ENCODE measurements at regions not wholly inside any gene's neighbourhood (a gene's known extent, or its start where the extent isn't known, plus 50 kb on each side); places are given as distances from the start of the nearest gene placed in this dataset.

DNA sequence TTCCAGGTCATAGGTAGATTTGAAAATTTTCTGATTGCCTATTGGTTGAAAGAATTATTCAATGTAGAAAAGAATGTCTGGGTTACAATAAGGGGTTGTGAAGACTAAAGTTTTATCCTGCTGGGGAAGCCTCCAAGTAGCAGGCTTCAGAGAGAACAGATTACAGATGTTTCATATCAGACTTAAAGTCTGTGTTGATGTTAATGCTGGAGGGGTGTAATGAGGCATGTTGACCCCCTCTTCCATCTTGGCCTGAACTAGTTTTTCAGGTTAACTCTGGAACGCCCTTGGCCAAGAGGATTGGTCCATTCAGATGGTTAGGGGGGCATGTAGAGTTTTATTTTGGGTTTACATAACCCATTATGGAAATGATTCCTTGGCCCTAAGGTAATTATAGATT, 356.2 kb downstream of the UTRN start:
- H3K9me3 Mint-ChIP-seq (ENCODE audit: insufficient read depth) = no peaks in the 10 kb centered on the region
- peaks cover 32% of the 10 kb centered on the region for H4K20me1 ChIP-seq (ENCODE audit: control insufficient read depth, insufficient read depth, low read length, poor library complexity, severe bottlenecking)
- no peaks in the 10 kb centered on the region for H3K4me1 ChIP-seq (ENCODE audit: control insufficient read depth in 2 of 2, insufficient read depth in 2 of 2, low read length in 2 of 2)
- H3K27ac Mint-ChIP-seq = no peak overlapping the region
- H3K4me1 Mint-ChIP-seq = peaks cover 15% of the 10 kb centered on the region
- no peak overlapping the region for H3K4me3 Mint-ChIP-seq
- no peaks in the 10 kb centered on the region for H3K27me3 Mint-ChIP-seq
- ChIA-PET POLR2A (no interaction called here), CTCF (no interaction called here)
- no peaks in the 10 kb centered on the region for H3K27me3 ChIP-seq (replicated peaks in 1 of 4; ENCODE audit: control extremely low read depth in 1 of 4, control insufficient read depth in 3 of 4, insufficient read depth in 4 of 4, low read length in 3 of 4)
- H3K9me3 ChIP-seq (ENCODE audit: control extremely low read depth in 1 of 3, control insufficient read depth in 2 of 3, insufficient read depth in 1 of 3, low read length in 2 of 3) = no peaks in the 10 kb centered on the region
- intact Hi-C loops (cut with micrococcal nuclease) = no loop called here
- DNase-seq (no peak), ATAC-seq (ENCODE audit: low read depth) (no peak)
- no peak overlapping the region for H3K4me3 ChIP-seq (ENCODE audit: control extremely low read depth in 1 of 5, extremely low read depth in 1 of 5, insufficient read depth in 1 of 5, low read depth in 2 of 5, low read length in 4 of 5)
- peaks cover 36% of the 10 kb centered on the region for H3K79me2 ChIP-seq (ENCODE audit: control insufficient read depth, insufficient read depth, low read length)
- H3K4me2 ChIP-seq (replicated peaks; ENCODE audit: low read depth, low read length, poor library complexity, severe bottlenecking) = no peak overlapping the region
- H3K27ac ChIP-seq (ENCODE audit: low read length in 2 of 2) = no peak overlapping the region
- H3K36me3 ChIP-seq (replicated peaks in 1 of 2; ENCODE audit: control extremely low read depth in 1 of 2, control insufficient read depth in 1 of 2, extremely low read depth in 1 of 2, insufficient read depth in 2 of 2, low read length in 1 of 2) = no peaks in the 10 kb centered on the region
- no peak overlapping the region for H3K9ac ChIP-seq (ENCODE audit: low read length)
- no CpG with 5 or more reads among the region's 1 CpG for WGBS (ENCODE audit: insufficient coverage)
- H2AFZ ChIP-seq (ENCODE audit: insufficient read depth, low read depth, low read length, poor library complexity, severe bottlenecking) = no peak overlapping the region
- TF ChIP-seq EZH2 (IDR thresholded peaks at IDR 0.05; ENCODE audit: borderline replicate concordance, insufficient read depth, low read depth, low read length, poor library complexity, severe bottlenecking) = no peak
- TF ChIP-seq, protein P1, sequence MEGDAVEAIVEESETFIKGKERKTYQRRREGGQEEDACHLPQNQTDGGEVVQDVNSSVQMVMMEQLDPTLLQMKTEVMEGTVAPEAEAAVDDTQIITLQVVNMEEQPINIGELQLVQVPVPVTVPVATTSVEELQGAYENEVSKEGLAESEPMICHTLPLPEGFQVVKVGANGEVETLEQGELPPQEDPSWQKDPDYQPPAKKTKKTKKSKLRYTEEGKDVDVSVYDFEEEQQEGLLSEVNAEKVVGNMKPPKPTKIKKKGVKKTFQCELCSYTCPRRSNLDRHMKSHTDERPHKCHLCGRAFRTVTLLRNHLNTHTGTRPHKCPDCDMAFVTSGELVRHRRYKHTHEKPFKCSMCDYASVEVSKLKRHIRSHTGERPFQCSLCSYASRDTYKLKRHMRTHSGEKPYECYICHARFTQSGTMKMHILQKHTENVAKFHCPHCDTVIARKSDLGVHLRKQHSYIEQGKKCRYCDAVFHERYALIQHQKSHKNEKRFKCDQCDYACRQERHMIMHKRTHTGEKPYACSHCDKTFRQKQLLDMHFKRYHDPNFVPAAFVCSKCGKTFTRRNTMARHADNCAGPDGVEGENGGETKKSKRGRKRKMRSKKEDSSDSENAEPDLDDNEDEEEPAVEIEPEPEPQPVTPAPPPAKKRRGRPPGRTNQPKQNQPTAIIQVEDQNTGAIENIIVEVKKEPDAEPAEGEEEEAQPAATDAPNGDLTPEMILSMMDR (IDR thresholded peaks at IDR 0.05) = no peak

DNA sequence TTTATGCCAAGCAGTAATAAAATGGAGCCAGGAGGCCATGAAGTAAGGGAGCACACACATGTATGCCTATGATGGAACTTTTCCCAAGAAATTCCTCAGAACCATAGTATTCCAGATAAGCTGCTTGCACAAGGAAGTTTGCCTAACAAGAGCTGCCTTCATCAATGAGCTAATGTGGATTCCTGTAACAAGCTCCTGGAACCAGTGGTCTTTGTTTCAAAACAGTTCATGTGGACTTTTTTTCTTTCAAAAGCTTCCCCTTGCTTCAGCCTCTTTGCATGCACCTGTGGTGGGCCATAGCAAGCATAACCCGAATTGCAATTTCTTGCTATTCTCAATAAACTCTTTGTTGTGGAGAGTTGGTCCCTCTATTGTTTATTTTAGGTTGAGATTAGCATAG, 359.6 kb downstream of the UTRN start:
- intact Hi-C loops (cut with micrococcal nuclease) = loop anchor here (5.0 kb wide), 1 partner anchor 37 kb away; no protein-coding TSS in a partner anchor

More for the DNA sequence above, 359.6 kb downstream of the UTRN start:
- Mint-ChIP-seq H3K4me3 (no peak overlapping the region), H3K4me1 (peaks cover 19% of the 10 kb centered on the region), H3K27me3 (no peaks in the 10 kb centered on the region), H3K27ac (no peak overlapping the region), H3K9me3 (ENCODE audit: insufficient read depth) (no peaks in the 10 kb centered on the region)
- Histone ChIP-seq H3K4me2 (replicated peaks; ENCODE audit: low read depth, low read length, poor library complexity, severe bottlenecking) (no peak overlapping the region), H3K4me3 (ENCODE audit: control extremely low read depth in 1 of 5, extremely low read depth in 1 of 5, insufficient read depth in 1 of 5, low read depth in 2 of 5, low read length in 4 of 5) (no peak overlapping the region), H3K79me2 (ENCODE audit: control insufficient read depth, insufficient read depth, low read length) (peaks cover 15% of the 10 kb centered on the region), H3K4me1 (ENCODE audit: control insufficient read depth in 2 of 2, insufficient read depth in 2 of 2, low read length in 2 of 2) (peaks cover 0 to 3% of the 10 kb centered on the region in 2 donors), H3K9ac (ENCODE audit: low read length) (no peak overlapping the region), H3K36me3 (replicated peaks in 1 of 2; ENCODE audit: control extremely low read depth in 1 of 2, control insufficient read depth in 1 of 2, extremely low read depth in 1 of 2, insufficient read depth in 2 of 2, low read length in 1 of 2) (peaks cover 0 to 5% of the 10 kb centered on the region in 2 experiments), H3K9me3 (ENCODE audit: control extremely low read depth in 1 of 3, control insufficient read depth in 2 of 3, insufficient read depth in 1 of 3, low read length in 2 of 3) (no peaks in the 10 kb centered on the region), H4K20me1 (ENCODE audit: control insufficient read depth, insufficient read depth, low read length, poor library complexity, severe bottlenecking) (peaks cover 27% of the 10 kb centered on the region), H3K27ac (ENCODE audit: low read length in 2 of 2) (no peak overlapping the region), H3K27me3 (replicated peaks in 1 of 4; ENCODE audit: control extremely low read depth in 1 of 4, control insufficient read depth in 3 of 4, insufficient read depth in 4 of 4, low read length in 3 of 4) (no peaks in the 10 kb centered on the region), H2AFZ (ENCODE audit: insufficient read depth, low read depth, low read length, poor library complexity, severe bottlenecking) (no peak overlapping the region)
- ChIA-PET POLR2A (no interaction called here), CTCF (no interaction called here)
- no CpG with 5 or more reads among the region's 1 CpG for WGBS (ENCODE audit: insufficient coverage)
- no peak for ATAC-seq (ENCODE audit: low read depth)
- no peak for TF ChIP-seq EZH2 (IDR thresholded peaks at IDR 0.05; ENCODE audit: borderline replicate concordance, insufficient read depth, low read depth, low read length, poor library complexity, severe bottlenecking)
- TF ChIP-seq, protein P1 (IDR thresholded peaks at IDR 0.05) = no peak
- DNase-seq = no peak
